Activated CD8-positive, alpha-beta T cell treated with anti-CD3 and anti-CD28 coated beads for 36 hours (primary cell): ENCODE measurements at regions not wholly inside any gene's neighbourhood (a gene's known extent, or its start where the extent isn't known, plus 50 kb on each side); places are given as distances from the start of the nearest gene placed in this dataset.

ENCODE experiments used
- ATAC-seq: fragments of 200-7000 bp; cut with Tn5 transposase; one replicate; pipeline ENCODE4 v1.10.0; 2021; ENCODE audit warnings: mild to moderate bottlenecking, moderate library complexity
- CTCF ChIA-PET: fragments of 350-600 bp; sonication (Branson Sonifier 250); formaldehyde crosslinking; loops from one replicate; lab custom pipeline; 2021; ENCODE audit warnings: antibody characterized with exemption; lab: Charles Lee
- POLR2A ChIA-PET: fragments of 350-600 bp; sonication (Branson Sonifier 250); formaldehyde crosslinking; loops from one replicate; lab custom pipeline; 2021; ENCODE audit warnings: antibody characterized with exemption; lab: Charles Lee
- DNase-seq: peaks from one replicate; pipeline ENCODE4 v3.0.0-alpha.2; 2020
- H3K27ac Mint-ChIP-seq: one replicate; pipeline ENCODE4 v1.8.0; 2021; ENCODE audit warnings: mild to moderate bottlenecking, mixed read lengths
- H3K27me3 Mint-ChIP-seq: one replicate; pipeline ENCODE4 v1.8.0; 2021; ENCODE audit warnings: mixed read lengths
- H3K36me3 Mint-ChIP-seq: one replicate; pipeline ENCODE4 v1.8.0; 2021; ENCODE audit warnings: low read depth, mixed read lengths
- H3K4me1 Mint-ChIP-seq: one replicate; pipeline ENCODE4 v1.8.0; 2021; ENCODE audit warnings: low read depth, mixed read lengths
- H3K4me3 Mint-ChIP-seq: one replicate; pipeline ENCODE4 v1.8.0; 2021; ENCODE audit warnings: mild to moderate bottlenecking, moderate library complexity, mixed read lengths
- H3K9me3 Mint-ChIP-seq: one replicate; pipeline ENCODE4 v1.8.0; 2021; ENCODE audit warnings: mixed read lengths
- intact Hi-C: fragments of 100-400 bp; cut with micrococcal nuclease; formaldehyde crosslinking; loops from one replicate; pipeline ENCODE4 v1.10.0; 2022
- TF ChIP-seq, protein P1 (sequence below): fragments of 200-600 bp; IDR thresholded peaks from one replicate; pipeline ENCODE4 v1.8.0; 2022; ENCODE audit warnings: antibody characterized with exemption, mild to moderate bottlenecking

DNA sequence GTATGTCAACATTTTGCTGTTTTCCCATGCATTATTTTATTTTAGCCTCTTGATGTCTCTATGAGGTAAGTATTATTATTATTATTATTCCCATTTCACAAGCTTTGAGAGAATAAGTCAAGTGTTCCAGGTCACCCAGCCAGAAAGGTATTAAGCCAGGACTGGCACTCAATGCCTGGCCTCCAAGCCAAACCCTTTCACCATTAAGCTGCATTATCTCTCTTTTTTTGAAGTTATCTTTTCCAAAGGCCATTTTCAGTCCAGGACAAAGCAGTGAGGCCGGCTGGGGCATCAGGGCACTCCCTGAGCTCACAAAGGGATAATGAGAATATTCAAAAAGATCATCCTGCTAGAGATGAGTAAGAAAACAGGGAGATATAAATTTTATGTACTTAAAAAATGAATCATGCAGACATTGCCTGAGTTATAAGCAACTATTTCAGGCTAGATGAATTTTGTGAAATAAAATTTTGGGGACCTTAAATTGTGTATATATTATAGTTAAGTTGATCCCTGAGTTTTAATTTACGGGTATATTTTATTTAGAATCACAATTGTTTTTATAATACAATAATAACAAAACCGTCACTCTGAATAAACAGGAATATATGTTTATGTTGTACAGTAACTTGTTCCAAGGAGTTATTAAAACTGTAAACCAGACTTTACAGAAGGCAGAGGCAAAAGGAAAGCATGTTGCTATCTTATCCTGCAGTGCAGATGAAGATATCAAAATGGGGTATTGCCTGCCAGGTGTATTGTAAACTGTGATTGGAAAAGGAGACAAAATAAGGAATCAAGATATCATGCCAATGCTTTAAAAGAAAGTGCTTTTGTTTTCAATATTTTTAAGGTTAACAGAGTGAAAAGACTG lies 51.3 kb upstream of the CAV2 start:
- intact Hi-C loops, result no loop called here
- no peak overlapping the region for H3K4me3 Mint-ChIP-seq
- ChIA-PET CTCF (no interaction called here), POLR2A (no interaction called here)
- no peaks in the 10 kb centered on the region for H3K36me3 Mint-ChIP-seq
- TF ChIP-seq, protein P1, sequence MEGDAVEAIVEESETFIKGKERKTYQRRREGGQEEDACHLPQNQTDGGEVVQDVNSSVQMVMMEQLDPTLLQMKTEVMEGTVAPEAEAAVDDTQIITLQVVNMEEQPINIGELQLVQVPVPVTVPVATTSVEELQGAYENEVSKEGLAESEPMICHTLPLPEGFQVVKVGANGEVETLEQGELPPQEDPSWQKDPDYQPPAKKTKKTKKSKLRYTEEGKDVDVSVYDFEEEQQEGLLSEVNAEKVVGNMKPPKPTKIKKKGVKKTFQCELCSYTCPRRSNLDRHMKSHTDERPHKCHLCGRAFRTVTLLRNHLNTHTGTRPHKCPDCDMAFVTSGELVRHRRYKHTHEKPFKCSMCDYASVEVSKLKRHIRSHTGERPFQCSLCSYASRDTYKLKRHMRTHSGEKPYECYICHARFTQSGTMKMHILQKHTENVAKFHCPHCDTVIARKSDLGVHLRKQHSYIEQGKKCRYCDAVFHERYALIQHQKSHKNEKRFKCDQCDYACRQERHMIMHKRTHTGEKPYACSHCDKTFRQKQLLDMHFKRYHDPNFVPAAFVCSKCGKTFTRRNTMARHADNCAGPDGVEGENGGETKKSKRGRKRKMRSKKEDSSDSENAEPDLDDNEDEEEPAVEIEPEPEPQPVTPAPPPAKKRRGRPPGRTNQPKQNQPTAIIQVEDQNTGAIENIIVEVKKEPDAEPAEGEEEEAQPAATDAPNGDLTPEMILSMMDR, result no peak
- no peaks in the 10 kb centered on the region for H3K4me1 Mint-ChIP-seq
- H3K27ac Mint-ChIP-seq, result no peak overlapping the region
- peaks cover 8% of the 10 kb centered on the region for H3K27me3 Mint-ChIP-seq
- H3K9me3 Mint-ChIP-seq, result no peaks in the 10 kb centered on the region
- ATAC-seq, result no peak
- DNase-seq, result no peak

DNA sequence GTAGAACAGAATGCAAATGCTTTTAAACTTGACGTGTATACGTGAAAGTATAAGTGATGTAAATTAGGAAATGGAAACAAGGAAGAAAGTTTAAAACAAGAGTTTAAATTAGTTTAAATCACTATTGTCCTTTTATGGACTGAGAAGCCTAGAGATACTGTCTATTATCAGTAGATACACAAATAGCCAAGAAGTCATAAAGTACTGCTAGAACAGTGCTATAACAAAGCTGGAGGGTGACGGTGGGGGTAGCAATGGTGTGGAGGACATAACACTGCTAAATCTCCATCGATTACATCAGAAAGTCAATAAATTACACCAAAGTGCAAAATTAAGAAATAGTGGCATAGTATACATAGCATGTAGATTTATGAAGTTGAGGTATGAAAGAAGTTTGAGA lies 50.1 kb upstream of the CAV2 start:
- DNase-seq (no peak), ATAC-seq (no peak)
- ChIA-PET POLR2A (no interaction called here), CTCF (no interaction called here)
- no peaks in the 10 kb centered on the region for H3K9me3 Mint-ChIP-seq
- intact Hi-C loops, result no loop called here
- H3K27ac Mint-ChIP-seq, result no peak overlapping the region
- no peak overlapping the region for H3K4me3 Mint-ChIP-seq
- H3K36me3 Mint-ChIP-seq, result no peaks in the 10 kb centered on the region
- H3K27me3 Mint-ChIP-seq, result peaks cover 4% of the 10 kb centered on the region
- TF ChIP-seq, protein P1, result no peak
- no peaks in the 10 kb centered on the region for H3K4me1 Mint-ChIP-seq
